B cell (primary cell): ENCODE measurements at regions not wholly inside any gene's neighbourhood (a gene's known extent, or its start where the extent isn't known, plus 50 kb on each side); places are given as distances from the start of the nearest gene placed in this dataset.

Experiments used
- ATAC-seq: fragments of 200-7000 bp; cut with Tn5 transposase; one replicate; pipeline ENCODE4 v1.10.0; 2021; ENCODE audit warnings: low read depth, mild to moderate bottlenecking, moderate number of reproducible peaks, moderate library complexity
- CTCF ChIA-PET: fragments of 350-600 bp; sonication (Branson Sonifier 250); formaldehyde crosslinking; loops from one replicate; lab custom pipeline; 2021; ENCODE audit warnings: antibody characterized with exemption, inconsistent platforms; lab: Charles Lee
- POLR2A ChIA-PET: fragments of 350-600 bp; sonication (Branson Sonifier 250); formaldehyde crosslinking; loops from one replicate; lab custom pipeline; 2021; ENCODE audit warnings: antibody characterized with exemption; lab: Charles Lee
- DNase-seq: peaks from one replicate; pipeline ENCODE4 v3.0.0; 2013
- H2AFZ ChIP-seq: 2 replicates; pipeline ENCODE4 v1.6.1; 2012; ENCODE audit warnings: mild to moderate bottlenecking, low read depth, low read length; ENCODE audit not compliant: insufficient read depth, poor library complexity, severe bottlenecking
- H3K27ac ChIP-seq, 2 donors: 1 replicate in 1 of 2; 2 replicates in 1 of 2; pipeline ENCODE4 v1.5.1; 2012 to 2013; ENCODE audit warnings: low read length in 2 of 2, mild to moderate bottlenecking in 2 of 2, moderate library complexity in 1 of 2
- H3K27me3 ChIP-seq, 4 experiments: fragments of 200-600 bp in 1 of 4; sonication (generic) in 1 of 4; replicated peaks in 1 of 4; 1 replicate in 2 of 4; 2 replicates in 2 of 4; pipeline versions ENCODE4 v1.6.1 to v1.7.0; 2013 to 2016; ENCODE audit warnings: low read length in 3 of 4, mild to moderate bottlenecking in 2 of 4, mixed read lengths in 1 of 4, moderate library complexity in 1 of 4; ENCODE audit not compliant: insufficient read depth in 4 of 4, control insufficient read depth in 3 of 4; ENCODE audit errors: control extremely low read depth in 1 of 4
- H3K36me3 ChIP-seq, 2 experiments: replicated peaks in 1 of 2; 1 replicate in 1 of 2; 2 replicates in 1 of 2; pipeline versions ENCODE4 v1.6.1 to v1.7.1; 2013; ENCODE audit warnings: low read length in 1 of 2; ENCODE audit not compliant: insufficient read depth in 2 of 2, control insufficient read depth in 1 of 2; ENCODE audit errors: control extremely low read depth in 1 of 2, extremely low read depth in 1 of 2
- H3K4me1 ChIP-seq, 2 donors: fragments of 200-600 bp in 1 of 2; sonication (generic) in 1 of 2; 1 replicate in 1 of 2; 2 replicates in 1 of 2; pipeline versions ENCODE4 v1.5.1 to v1.6.1; 2013 to 2017; ENCODE audit warnings: low read length in 2 of 2; ENCODE audit not compliant: control insufficient read depth in 2 of 2, insufficient read depth in 2 of 2
- H3K4me2 ChIP-seq: replicated peaks from 2 replicates; pipeline ENCODE3; 2012; ENCODE audit warnings: mild to moderate bottlenecking, low read depth, low read length; ENCODE audit not compliant: poor library complexity, severe bottlenecking
- H3K4me3 ChIP-seq, 5 experiments: fragments of 200-600 bp in 1 of 5; sonication (generic) in 1 of 5; 1 replicate in 3 of 5; 2 replicates in 2 of 5; pipeline versions ENCODE4 v1.5.1 to v1.7.0; 2011 to 2016; ENCODE audit warnings: low read length in 4 of 5, mild to moderate bottlenecking in 4 of 5, low read depth in 2 of 5, control low read depth in 1 of 5, moderate library complexity in 1 of 5; ENCODE audit not compliant: insufficient read depth in 1 of 5; ENCODE audit errors: control extremely low read depth in 1 of 5, extremely low read depth in 1 of 5
- H3K79me2 ChIP-seq: fragments of 200-600 bp; sonication (generic); one replicate; pipeline ENCODE4 v1.6.0; 2016; ENCODE audit warnings: low read length; ENCODE audit not compliant: control insufficient read depth, insufficient read depth
- H3K9ac ChIP-seq: fragments of 200-600 bp; sonication (generic); 2 replicates; pipeline ENCODE4 v1.6.1; 2017; ENCODE audit warnings: mild to moderate bottlenecking, low read length, moderate library complexity
- H3K9me3 ChIP-seq, 3 donors: one replicate each; pipeline versions ENCODE4 v1.6.1 to v1.7.1; 2013; ENCODE audit warnings: low read length in 2 of 3; ENCODE audit not compliant: control insufficient read depth in 2 of 3, insufficient read depth in 1 of 3; ENCODE audit errors: control extremely low read depth in 1 of 3
- H4K20me1 ChIP-seq: 2 replicates; pipeline ENCODE4 v1.6.0; 2012; ENCODE audit warnings: mild to moderate bottlenecking, low read length; ENCODE audit not compliant: insufficient read depth, control insufficient read depth, poor library complexity, severe bottlenecking
- H3K27ac Mint-ChIP-seq: one replicate; pipeline ENCODE4 v1.8.0; 2021; ENCODE audit warnings: mixed read lengths
- H3K27me3 Mint-ChIP-seq: one replicate; pipeline ENCODE4 v1.8.0; 2021; ENCODE audit warnings: mixed read lengths
- H3K4me1 Mint-ChIP-seq: one replicate; pipeline ENCODE4 v1.8.0; 2021; ENCODE audit warnings: mixed read lengths
- H3K4me3 Mint-ChIP-seq: one replicate; pipeline ENCODE4 v1.8.0; 2021; ENCODE audit warnings: mixed read lengths
- H3K9me3 Mint-ChIP-seq: one replicate; pipeline ENCODE4 v1.8.0; 2022; ENCODE audit warnings: mixed read lengths; ENCODE audit not compliant: insufficient read depth
- CTCF ChIP-seq: fragments of 200-600 bp; IDR thresholded peaks from one replicate; pipeline ENCODE4 v1.8.0; 2022; ENCODE audit warnings: antibody characterized with exemption, mild to moderate bottlenecking
- EZH2 ChIP-seq: IDR thresholded peaks from 2 replicates; pipeline ENCODE4 v1.6.1; 2012; ENCODE audit warnings: borderline replicate concordance, low read depth, mild to moderate bottlenecking, moderate library complexity, low read length; ENCODE audit not compliant: insufficient read depth, poor library complexity, severe bottlenecking
- WGBS: methylation state at CpG from one replicate; pipeline ENCODE4 v1.1.5; 2013; ENCODE audit warnings: missing lambda C conversion rate; ENCODE audit not compliant: insufficient coverage; 5-methylcytosine and 5-hydroxymethylcytosine counted together
- intact Hi-C: fragments of 100-400 bp; cut with micrococcal nuclease; formaldehyde crosslinking; loops from one replicate; pipeline ENCODE4 v1.10.0; 2022

GRCh38 chr14:94906577-94906976 lies 136.7 kb upstream of the GSC start:
- 85% methylated on average over 4 of the region's 4 CpGs for WGBS
- peaks cover 6% of the 10 kb centered on the region for H3K27me3 Mint-ChIP-seq

GRCh38 chr14:94904636-94905035 lies 134.7 kb upstream of the GSC start:
- H3K4me2 ChIP-seq = no peak overlapping the region
- H3K27me3 ChIP-seq = peaks cover 0 to 4% (median 0%) of the 10 kb centered on the region in 4 experiments
- no peaks in the 10 kb centered on the region for H3K79me2 ChIP-seq
- Mint-ChIP-seq H3K9me3 (no peaks in the 10 kb centered on the region), H3K27me3 (peaks cover 9% of the 10 kb centered on the region), H3K4me3 (no peak overlapping the region), H3K4me1 (no peaks in the 10 kb centered on the region), H3K27ac (no peak overlapping the region)
- POLR2A ChIA-PET = no interaction called here
- H3K27ac ChIP-seq = no peak overlapping the region
- H3K4me3 ChIP-seq = no peak overlapping the region
- H3K9ac ChIP-seq = no peak overlapping the region
- 94% methylated on average over 2 of the region's 4 CpGs for WGBS
- intact Hi-C loops = no loop called here
- H4K20me1 ChIP-seq = no peaks in the 10 kb centered on the region
- ATAC-seq (no peak), DNase-seq (no peak)
- no peak for TF ChIP-seq CTCF
- peaks cover 0 to 3% (median 0%) of the 10 kb centered on the region in 3 donors for H3K9me3 ChIP-seq
- no peaks in the 10 kb centered on the region for H3K36me3 ChIP-seq
- H3K4me1 ChIP-seq = no peaks in the 10 kb centered on the region
- no peak overlapping the region for H2AFZ ChIP-seq
- CTCF ChIA-PET = no interaction called here

More at GRCh38 chr14:94906577-94906976, 136.7 kb upstream of the GSC start:
- H3K27ac ChIP-seq = no peak overlapping the region
- H3K36me3 ChIP-seq = no peaks in the 10 kb centered on the region
- no peak for TF ChIP-seq CTCF
- no peak for TF ChIP-seq EZH2
- peaks cover 0 to 5% (median 0%) of the 10 kb centered on the region in 3 donors for H3K9me3 ChIP-seq
- DNase-seq (no peak), ATAC-seq (no peak)
- H3K4me3 ChIP-seq = no peak overlapping the region
- CTCF ChIA-PET = no interaction called here
- no peaks in the 10 kb centered on the region for H3K4me1 Mint-ChIP-seq
- H3K9me3 Mint-ChIP-seq = peaks cover 5% of the 10 kb centered on the region
- H3K4me1 ChIP-seq = no peaks in the 10 kb centered on the region
- H3K27ac Mint-ChIP-seq = no peak overlapping the region
- H3K79me2 ChIP-seq = no peaks in the 10 kb centered on the region
- POLR2A ChIA-PET = no interaction called here
- peaks cover 0 to 4% (median 0%) of the 10 kb centered on the region in 4 experiments for H3K27me3 ChIP-seq
- H2AFZ ChIP-seq = no peak overlapping the region
- intact Hi-C loops = no loop called here
- H3K4me3 Mint-ChIP-seq = no peak overlapping the region
- H3K9ac ChIP-seq = no peak overlapping the region
- no peaks in the 10 kb centered on the region for H4K20me1 ChIP-seq
- no peak overlapping the region for H3K4me2 ChIP-seq
